Glutamatergic neuron (in vitro differentiated cells): ENCODE measurements at regions not wholly inside any gene's neighbourhood (a gene's known extent, or its start where the extent isn't known, plus 50 kb on each side); places are given as distances from the start of the nearest gene placed in this dataset.

Source experiments
- DNase-seq: peaks from one replicate; pipeline ENCODE4 v3.0.0; 2022
- H3K27ac Mint-ChIP-seq: one replicate; pipeline ENCODE4 v1.8.0; 2020; ENCODE audit warnings: mild to moderate bottlenecking, mixed read lengths, inconsistent platforms; ENCODE audit not compliant: unreplicated experiment
- H3K27me3 Mint-ChIP-seq: one replicate; pipeline ENCODE4 v1.8.0; 2020; ENCODE audit warnings: mild to moderate bottlenecking, moderate library complexity, mixed read lengths, inconsistent platforms; ENCODE audit not compliant: unreplicated experiment
- H3K36me3 Mint-ChIP-seq: one replicate; pipeline ENCODE4 v1.8.0; 2020; ENCODE audit warnings: mild to moderate bottlenecking, mixed read lengths, inconsistent platforms; ENCODE audit not compliant: unreplicated experiment
- H3K4me1 Mint-ChIP-seq: one replicate; pipeline ENCODE4 v1.8.0; 2020; ENCODE audit warnings: mild to moderate bottlenecking, low read depth, mixed read lengths, inconsistent platforms; ENCODE audit not compliant: unreplicated experiment
- H3K4me3 Mint-ChIP-seq: one replicate; pipeline ENCODE4 v1.8.0; 2020; ENCODE audit warnings: mild to moderate bottlenecking, mixed read lengths, inconsistent platforms; ENCODE audit not compliant: unreplicated experiment
- H3K9me3 Mint-ChIP-seq: one replicate; pipeline ENCODE4 v1.8.0; 2020; ENCODE audit warnings: mild to moderate bottlenecking, moderate library complexity, mixed read lengths, inconsistent platforms; ENCODE audit not compliant: unreplicated experiment
- CTCF ChIP-seq: fragments of 200-600 bp; sonication (generic); IDR thresholded peaks from one replicate; pipeline ENCODE4 v1.5.0; 2021; ENCODE audit not compliant: partially characterized antibody, unreplicated experiment

- no peaks in the 10 kb centered on the region for H3K4me1 Mint-ChIP-seq
- no peak overlapping the region for H3K27ac Mint-ChIP-seq
- peaks cover 6% of the 10 kb centered on the region for H3K36me3 Mint-ChIP-seq
- H3K9me3 Mint-ChIP-seq = peaks cover 2% of the 10 kb centered on the region
- H3K27me3 Mint-ChIP-seq = no peaks in the 10 kb centered on the region
- no peak overlapping the region for H3K4me3 Mint-ChIP-seq
- TF ChIP-seq CTCF = no peak
- DNase-seq = no peak
Observed at GRCh38 chr7:106402898-106403297, 118.1 kb upstream of the NAMPT start.

- TF ChIP-seq CTCF = no peak
Observed at GRCh38 chr7:106400923-106401322, 116.1 kb upstream of the NAMPT start.

GRCh38 chr7:106398786-106399185 lies 114.0 kb upstream of the NAMPT start:
- H3K4me1 Mint-ChIP-seq = no peaks in the 10 kb centered on the region
- H3K27me3 Mint-ChIP-seq = no peaks in the 10 kb centered on the region
- H3K36me3 Mint-ChIP-seq = no peaks in the 10 kb centered on the region
- no peak for DNase-seq
- H3K27ac Mint-ChIP-seq = no peak overlapping the region
- H3K4me3 Mint-ChIP-seq = no peak overlapping the region
- peaks cover 2% of the 10 kb centered on the region for H3K9me3 Mint-ChIP-seq
- no peak for TF ChIP-seq CTCF

More at GRCh38 chr7:106400923-106401322, 116.1 kb upstream of the NAMPT start:
- no peaks in the 10 kb centered on the region for H3K4me1 Mint-ChIP-seq
- peaks cover 2% of the 10 kb centered on the region for H3K9me3 Mint-ChIP-seq
- DNase-seq = no peak
- no peaks in the 10 kb centered on the region for H3K36me3 Mint-ChIP-seq
- H3K27me3 Mint-ChIP-seq = no peaks in the 10 kb centered on the region
- H3K4me3 Mint-ChIP-seq = no peak overlapping the region
- H3K27ac Mint-ChIP-seq = no peak overlapping the region

GRCh38 chr7:106397994-106398393 lies 113.2 kb upstream of the NAMPT start:
- H3K36me3 Mint-ChIP-seq = no peaks in the 10 kb centered on the region
- no peak for DNase-seq
- H3K27ac Mint-ChIP-seq = no peak overlapping the region
- no peak for TF ChIP-seq CTCF
- no peak overlapping the region for H3K4me3 Mint-ChIP-seq
- H3K27me3 Mint-ChIP-seq = no peaks in the 10 kb centered on the region
- peaks cover 2% of the 10 kb centered on the region for H3K9me3 Mint-ChIP-seq
- H3K4me1 Mint-ChIP-seq = no peaks in the 10 kb centered on the region

GRCh38 chr7:106394526-106394925 lies 109.7 kb upstream of the NAMPT start:
- DNase-seq = no peak
- Mint-ChIP-seq H3K27ac (no peak overlapping the region), H3K9me3 (no peaks in the 10 kb centered on the region)

More at GRCh38 chr7:106394526-106394925, 109.7 kb upstream of the NAMPT start:
- H3K36me3 Mint-ChIP-seq = no peaks in the 10 kb centered on the region
- no peaks in the 10 kb centered on the region for H3K4me1 Mint-ChIP-seq
- no peak overlapping the region for H3K4me3 Mint-ChIP-seq
- no peak for TF ChIP-seq CTCF
- H3K27me3 Mint-ChIP-seq = no peaks in the 10 kb centered on the region
